22Rv1 (cell line): ENCODE measurements at regions not wholly inside any gene's neighbourhood (a gene's known extent, or its start where the extent isn't known, plus 50 kb on each side); places are given as distances from the start of the nearest gene placed in this dataset.

Experiments used
- H3K27ac ChIP-seq: fragments of 450-650 bp; 2 replicates; pipeline ENCODE4 v1.5.1; 2017
- ZFX ChIP-seq: fragments of 450-650 bp; IDR thresholded peaks from 2 replicates; pipeline ENCODE4 v1.6.1; 2017; ENCODE audit warnings: antibody characterized with exemption, borderline replicate concordance
- TF ChIP-seq, protein P1 (sequence below): fragments of 450-650 bp; IDR thresholded peaks from 2 replicates; pipeline ENCODE4 v1.5.1; 2017; ENCODE audit warnings: mild to moderate bottlenecking

- TF ChIP-seq ZFX: no peak
- TF ChIP-seq, protein P1, sequence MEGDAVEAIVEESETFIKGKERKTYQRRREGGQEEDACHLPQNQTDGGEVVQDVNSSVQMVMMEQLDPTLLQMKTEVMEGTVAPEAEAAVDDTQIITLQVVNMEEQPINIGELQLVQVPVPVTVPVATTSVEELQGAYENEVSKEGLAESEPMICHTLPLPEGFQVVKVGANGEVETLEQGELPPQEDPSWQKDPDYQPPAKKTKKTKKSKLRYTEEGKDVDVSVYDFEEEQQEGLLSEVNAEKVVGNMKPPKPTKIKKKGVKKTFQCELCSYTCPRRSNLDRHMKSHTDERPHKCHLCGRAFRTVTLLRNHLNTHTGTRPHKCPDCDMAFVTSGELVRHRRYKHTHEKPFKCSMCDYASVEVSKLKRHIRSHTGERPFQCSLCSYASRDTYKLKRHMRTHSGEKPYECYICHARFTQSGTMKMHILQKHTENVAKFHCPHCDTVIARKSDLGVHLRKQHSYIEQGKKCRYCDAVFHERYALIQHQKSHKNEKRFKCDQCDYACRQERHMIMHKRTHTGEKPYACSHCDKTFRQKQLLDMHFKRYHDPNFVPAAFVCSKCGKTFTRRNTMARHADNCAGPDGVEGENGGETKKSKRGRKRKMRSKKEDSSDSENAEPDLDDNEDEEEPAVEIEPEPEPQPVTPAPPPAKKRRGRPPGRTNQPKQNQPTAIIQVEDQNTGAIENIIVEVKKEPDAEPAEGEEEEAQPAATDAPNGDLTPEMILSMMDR: no peak
- H3K27ac ChIP-seq: no peak overlapping the region
These were observed 52.7 kb upstream of the ALK start for GRCh38 chr2:29974086-29974485.

DNA sequence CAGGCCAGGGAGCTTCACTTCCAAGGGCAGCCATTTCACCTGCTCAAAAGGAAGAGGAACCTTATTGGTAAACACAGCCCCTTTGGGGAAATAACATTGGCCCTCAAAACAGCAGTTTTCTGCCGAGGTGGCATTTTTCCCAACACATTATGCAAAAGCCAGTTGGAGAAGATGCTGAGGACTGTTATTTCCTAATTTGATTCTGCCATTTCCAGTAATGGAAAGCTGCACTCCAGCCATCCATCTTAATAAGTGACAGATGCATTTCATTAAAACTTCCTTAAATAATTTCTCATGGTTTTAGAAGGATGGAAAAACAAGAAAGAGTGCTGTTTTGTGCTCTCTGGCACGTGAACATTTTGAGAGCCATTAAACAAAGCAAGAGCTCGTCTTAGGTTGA lies 55.9 kb upstream of the ALK start:
- no peak overlapping the region for H3K27ac ChIP-seq

GRCh38 chr2:29981402-29981801 lies 60.0 kb upstream of the ALK start:
- TF ChIP-seq, protein P1: no peak
- no peak for TF ChIP-seq ZFX
- H3K27ac ChIP-seq: no peak overlapping the region

More for the DNA sequence above, 55.9 kb upstream of the ALK start:
- TF ChIP-seq ZFX: no peak
- TF ChIP-seq, protein P1: no peak

GRCh38 chr2:29983308-29983707 lies 61.9 kb upstream of the ALK start:
- H3K27ac ChIP-seq: no peak overlapping the region
- TF ChIP-seq, protein P1: no peak
- no peak for TF ChIP-seq ZFX

- no peak overlapping the region for H3K27ac ChIP-seq
- TF ChIP-seq, protein P1: no peak
- TF ChIP-seq ZFX: no peak
These were observed 65.8 kb upstream of the ALK start for GRCh38 chr2:29987146-29987545.

DNA sequence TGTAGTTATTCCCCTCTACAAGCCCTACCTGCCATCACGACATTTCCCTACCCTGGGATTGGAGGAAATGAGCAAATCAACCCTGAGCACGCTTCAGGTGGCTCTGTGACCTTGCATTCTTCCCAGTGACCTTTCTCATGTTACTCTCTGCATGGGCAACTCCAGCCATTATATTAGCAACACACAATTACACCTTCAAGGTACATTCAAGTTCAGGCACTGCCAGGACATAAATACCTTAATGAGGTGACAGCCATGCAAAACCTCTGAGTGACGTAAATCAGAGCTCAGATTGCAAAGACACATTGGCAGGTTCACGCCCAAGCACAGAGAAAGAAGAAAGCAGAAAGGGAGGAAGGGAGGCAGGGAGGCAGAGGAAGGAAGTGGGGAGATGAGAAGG lies 68.7 kb upstream of the ALK start:
- no peak overlapping the region for H3K27ac ChIP-seq
- no peak for TF ChIP-seq ZFX
- TF ChIP-seq, protein P1: no peak

GRCh38 chr2:29991086-29991485 lies 69.7 kb upstream of the ALK start:
- TF ChIP-seq, protein P1: no peak
- TF ChIP-seq ZFX: no peak
- no peak overlapping the region for H3K27ac ChIP-seq
